Memory B cell (primary cell): ENCODE measurements at regions not wholly inside any gene's neighbourhood (a gene's known extent, or its start where the extent isn't known, plus 50 kb on each side); places are given as distances from the start of the nearest gene placed in this dataset.
A peak's percentile ranks its signal among the peaks of the same experiment; 100 is the strongest.

ENCODE experiments used
- ATAC-seq: fragments of 150-1000 bp; cut with Tn5 transposase; 2 replicates; pipeline ENCODE4 v1.10.0; 2021; ENCODE audit warnings: low read depth, mild to moderate bottlenecking, moderate library complexity
- DNase-seq, 2 donors: peaks; one replicate each; pipeline ENCODE4 v3.0.0; 2022; ENCODE audit warnings: low spot score in 2 of 2
- H3K27ac Mint-ChIP-seq: one replicate; pipeline ENCODE4 v1.8.0; 2022; ENCODE audit warnings: mild to moderate bottlenecking, moderate library complexity, mixed read lengths
- H3K27me3 Mint-ChIP-seq: one replicate; pipeline ENCODE4 v1.8.0; 2022; ENCODE audit warnings: mixed read lengths
- H3K36me3 Mint-ChIP-seq: one replicate; pipeline ENCODE4 v1.8.0; 2022; ENCODE audit warnings: mild to moderate bottlenecking, mixed read lengths
- H3K4me1 Mint-ChIP-seq: one replicate; pipeline ENCODE4 v1.8.0; 2022; ENCODE audit warnings: mixed read lengths
- H3K4me3 Mint-ChIP-seq: one replicate; pipeline ENCODE4 v1.8.0; 2022; ENCODE audit warnings: mild to moderate bottlenecking, moderate library complexity, mixed read lengths
- H3K9me3 Mint-ChIP-seq: one replicate; pipeline ENCODE4 v1.8.0; 2022; ENCODE audit warnings: mixed read lengths

GRCh38 chr19:33905937-33906577, 109.4 kb downstream of the KCTD15 start:
- no peak overlapping the region for H3K27ac Mint-ChIP-seq
- DNase-seq (no peak), ATAC-seq (peak; percentile 24)
- H3K4me3 Mint-ChIP-seq = peak overlapping the region; percentile 59
- peaks cover 6% of the 10 kb centered on the region for H3K27me3 Mint-ChIP-seq
- H3K36me3 Mint-ChIP-seq = no peaks in the 10 kb centered on the region
- no peaks in the 10 kb centered on the region for H3K4me1 Mint-ChIP-seq
- H3K9me3 Mint-ChIP-seq = peaks cover 2% of the 10 kb centered on the region

GRCh38 chr19:33906578-33907335, 110.1 kb downstream of the KCTD15 start:
- no peaks in the 10 kb centered on the region for H3K36me3 Mint-ChIP-seq
- H3K4me3 Mint-ChIP-seq = peak overlapping the region; percentile 59
- H3K9me3 Mint-ChIP-seq = peaks cover 2% of the 10 kb centered on the region
- peaks cover 6% of the 10 kb centered on the region for H3K27me3 Mint-ChIP-seq
- no peak overlapping the region for H3K27ac Mint-ChIP-seq
- no peak for ATAC-seq
- DNase-seq = no peak
- H3K4me1 Mint-ChIP-seq = no peaks in the 10 kb centered on the region

- DNase-seq (no peak), ATAC-seq (no peak)
- Mint-ChIP-seq H3K9me3 (no peaks in the 10 kb centered on the region), H3K4me3 (no peak overlapping the region), H3K27ac (no peak overlapping the region), H3K27me3 (peaks cover 3% of the 10 kb centered on the region), H3K36me3 (no peaks in the 10 kb centered on the region), H3K4me1 (no peaks in the 10 kb centered on the region)
Measured at GRCh38 chr19:33910922-33911321, 114.3 kb downstream of the KCTD15 start.

GRCh38 chr19:33914599-33914998, 117.9 kb downstream of the KCTD15 start:
- DNase-seq (no peak), ATAC-seq (no peak)
- Mint-ChIP-seq H3K4me1 (no peaks in the 10 kb centered on the region), H3K27ac (no peak overlapping the region), H3K36me3 (no peaks in the 10 kb centered on the region), H3K4me3 (no peak overlapping the region), H3K9me3 (peaks cover 7% of the 10 kb centered on the region), H3K27me3 (peaks cover 11% of the 10 kb centered on the region)

- no peak overlapping the region for H3K4me3 Mint-ChIP-seq
- ATAC-seq = no peak
- H3K27me3 Mint-ChIP-seq = peaks cover 11% of the 10 kb centered on the region
- H3K36me3 Mint-ChIP-seq = no peaks in the 10 kb centered on the region
- DNase-seq = no peak
- H3K9me3 Mint-ChIP-seq = peaks cover 7% of the 10 kb centered on the region
- H3K4me1 Mint-ChIP-seq = no peaks in the 10 kb centered on the region
- H3K27ac Mint-ChIP-seq = no peak overlapping the region
Measured at GRCh38 chr19:33916792-33917191, 120.1 kb downstream of the KCTD15 start.

GRCh38 chr19:33919291-33919690, 122.6 kb downstream of the KCTD15 start:
- no peak overlapping the region for H3K4me3 Mint-ChIP-seq
- no peak for DNase-seq
- ATAC-seq = no peak
- H3K9me3 Mint-ChIP-seq = peaks cover 10% of the 10 kb centered on the region
- H3K27ac Mint-ChIP-seq = no peak overlapping the region
- no peaks in the 10 kb centered on the region for H3K4me1 Mint-ChIP-seq
- H3K27me3 Mint-ChIP-seq = peaks cover 14% of the 10 kb centered on the region
- no peaks in the 10 kb centered on the region for H3K36me3 Mint-ChIP-seq

GRCh38 chr19:33921165-33921564, 124.5 kb downstream of the KCTD15 start:
- H3K4me1 Mint-ChIP-seq = no peaks in the 10 kb centered on the region
- H3K9me3 Mint-ChIP-seq = peaks cover 10% of the 10 kb centered on the region
- H3K36me3 Mint-ChIP-seq = no peaks in the 10 kb centered on the region
- no peak for ATAC-seq
- peaks cover 12% of the 10 kb centered on the region for H3K27me3 Mint-ChIP-seq
- no peak overlapping the region for H3K27ac Mint-ChIP-seq
- no peak overlapping the region for H3K4me3 Mint-ChIP-seq
- DNase-seq = no peak

- Mint-ChIP-seq H3K9me3 (peaks cover 4% of the 10 kb centered on the region), H3K27me3 (peaks cover 8% of the 10 kb centered on the region), H3K27ac (no peak overlapping the region), H3K36me3 (peaks cover 2% of the 10 kb centered on the region), H3K4me3 (no peak overlapping the region), H3K4me1 (no peaks in the 10 kb centered on the region)
- no peak for ATAC-seq
- DNase-seq = no peak
Measured at GRCh38 chr19:33926306-33926705, 129.6 kb downstream of the KCTD15 start.

GRCh38 chr19:33927789-33928457, 131.3 kb downstream of the KCTD15 start:
- Mint-ChIP-seq H3K27ac (no peak overlapping the region), H3K27me3 (peaks cover 8% of the 10 kb centered on the region), H3K36me3 (peaks cover 2% of the 10 kb centered on the region), H3K4me3 (no peak overlapping the region), H3K9me3 (peaks cover 4% of the 10 kb centered on the region), H3K4me1 (no peaks in the 10 kb centered on the region)
- ATAC-seq = no peak
- DNase-seq = no peak

- no peak overlapping the region for H3K4me3 Mint-ChIP-seq
Measured at GRCh38 chr19:33928458-33928950, 131.8 kb downstream of the KCTD15 start.

GRCh38 chr19:33933931-33934330, 137.3 kb downstream of the KCTD15 start:
- Mint-ChIP-seq H3K27ac (no peak overlapping the region), H3K9me3 (peaks cover 8% of the 10 kb centered on the region), H3K4me1 (no peaks in the 10 kb centered on the region), H3K36me3 (peaks cover 2% of the 10 kb centered on the region), H3K27me3 (peaks cover 2% of the 10 kb centered on the region), H3K4me3 (no peak overlapping the region)
- ATAC-seq = no peak
- no peak for DNase-seq

More at GRCh38 chr19:33928458-33928950, 131.8 kb downstream of the KCTD15 start:
- Mint-ChIP-seq H3K4me1 (no peaks in the 10 kb centered on the region), H3K9me3 (peaks cover 1% of the 10 kb centered on the region), H3K36me3 (peaks cover 2% of the 10 kb centered on the region), H3K27me3 (peaks cover 6% of the 10 kb centered on the region), H3K27ac (no peak overlapping the region)
- no peak for ATAC-seq
- DNase-seq = no peak

GRCh38 chr19:33938821-33939220, 142.2 kb downstream of the KCTD15 start:
- H3K27me3 Mint-ChIP-seq = peaks cover 2% of the 10 kb centered on the region
- ATAC-seq (no peak), DNase-seq (no peak)
- H3K9me3 Mint-ChIP-seq = peaks cover 7% of the 10 kb centered on the region
- H3K4me3 Mint-ChIP-seq = no peak overlapping the region
- H3K36me3 Mint-ChIP-seq = no peaks in the 10 kb centered on the region
- no peaks in the 10 kb centered on the region for H3K4me1 Mint-ChIP-seq
- no peak overlapping the region for H3K27ac Mint-ChIP-seq

GRCh38 chr19:33941133-33941532, 144.5 kb downstream of the KCTD15 start:
- Mint-ChIP-seq H3K4me1 (no peaks in the 10 kb centered on the region), H3K36me3 (no peaks in the 10 kb centered on the region), H3K27ac (no peak overlapping the region), H3K4me3 (no peak overlapping the region), H3K27me3 (peaks cover 2% of the 10 kb centered on the region), H3K9me3 (no peaks in the 10 kb centered on the region)
- ATAC-seq (no peak), DNase-seq (no peak)

- Mint-ChIP-seq H3K4me3 (no peak overlapping the region), H3K36me3 (no peaks in the 10 kb centered on the region), H3K27ac (no peak overlapping the region), H3K4me1 (no peaks in the 10 kb centered on the region), H3K9me3 (peaks cover 2% of the 10 kb centered on the region), H3K27me3 (peaks cover 5% of the 10 kb centered on the region)
- ATAC-seq (no peak), DNase-seq (no peak)
Measured at GRCh38 chr19:33946535-33947264, 150.0 kb downstream of the KCTD15 start.
